ENCODE measurements at regions not wholly inside any gene's neighbourhood (a gene's known extent, or its start where the extent isn't known, plus 50 kb on each side); places are given as distances from the start of the nearest gene placed in this dataset.
"Not testable (repeated sequence)": the region's sequence is repeated elsewhere in the genome, so short reads cannot be mapped to it uniquely, and the experiment has no call there.

GRCh38 chr2:111346018-111346930 lies 225.6 kb downstream of the BCL2L11 start:
- TF ChIP-seq CTCF (IDR thresholded peaks at IDR 0.05); EZH2 (IDR thresholded peaks at IDR 0.05; ENCODE audit: borderline replicate concordance, insufficient read depth, low read depth, low read length, poor library complexity, severe bottlenecking): not testable (repeated sequence)
